Hematopoietic multipotent progenitor cell treated with erythropoietin and hydrocortisone succinate and interleukin-3 and kit ligand, for 15 days (in vitro differentiated cells): ENCODE measurements at regions not wholly inside any gene's neighbourhood (a gene's known extent, or its start where the extent isn't known, plus 50 kb on each side); places are given as distances from the start of the nearest gene placed in this dataset.

Experiments
- DNase-seq: peaks from one replicate; pipeline ENCODE4 v3.0.0-alpha.2; 2015; ENCODE audit warnings: low spot score

- DNase-seq = no peak
Observed at GRCh38 chr14:48874711-48875110, 711.5 kb downstream of the RPS29 start.

- DNase-seq = no peak
Observed at GRCh38 chr14:48857366-48857765, 728.8 kb downstream of the RPS29 start.

GRCh38 chr14:48853159-48853558 is 733.0 kb downstream of the RPS29 start:
- DNase-seq = no peak

GRCh38 chr14:48849741-48850322 is 736.3 kb downstream of the RPS29 start:
- no peak for DNase-seq

- no peak for DNase-seq
Observed at GRCh38 chr14:48842785-48843184, 743.4 kb downstream of the RPS29 start.

- DNase-seq = no peak
Observed at GRCh38 chr14:48826058-48826457, 760.1 kb downstream of the RPS29 start.

GRCh38 chr14:48814562-48814961 is 771.6 kb downstream of the RPS29 start:
- no peak for DNase-seq

GRCh38 chr14:48805315-48805714 is 780.9 kb downstream of the RPS29 start:
- DNase-seq = no peak

GRCh38 chr14:48792376-48793024 is 793.7 kb downstream of the RPS29 start:
- DNase-seq = no peak

- DNase-seq = no peak
Observed at GRCh38 chr14:48788771-48789170, 797.4 kb downstream of the RPS29 start.

- no peak for DNase-seq
Observed at GRCh38 chr14:48786498-48786897, 799.7 kb downstream of the RPS29 start.

- no peak for DNase-seq
Observed at GRCh38 chr14:48771717-48772116, 814.5 kb downstream of the RPS29 start.

GRCh38 chr14:48751293-48751692 is 834.9 kb downstream of the RPS29 start:
- no peak for DNase-seq

GRCh38 chr14:48748151-48748675 is 838.0 kb downstream of the RPS29 start:
- no peak for DNase-seq

- DNase-seq = no peak
Observed at GRCh38 chr14:48747561-48748089, 838.6 kb downstream of the RPS29 start.

GRCh38 chr14:48744202-48744601 is 842.0 kb downstream of the RPS29 start:
- DNase-seq = no peak

- no peak for DNase-seq
Observed at GRCh38 chr14:48738186-48738925, 847.8 kb downstream of the RPS29 start.

GRCh38 chr14:48735607-48736006 is 850.6 kb downstream of the RPS29 start:
- DNase-seq = no peak

GRCh38 chr14:48731260-48731659 is 854.9 kb downstream of the RPS29 start:
- DNase-seq = no peak

- no peak for DNase-seq
Observed at GRCh38 chr14:48726080-48726642, 860.0 kb downstream of the RPS29 start.

GRCh38 chr14:48725051-48725734 is 861.0 kb downstream of the RPS29 start:
- DNase-seq = no peak
